HCT116 (cell line): ENCODE measurements at regions not wholly inside any gene's neighbourhood (a gene's known extent, or its start where the extent isn't known, plus 50 kb on each side); places are given as distances from the start of the nearest gene placed in this dataset.

Source experiments
- ATAC-seq: fragments of 200-7000 bp; cut with Tn5 transposase; 2 replicates; pipeline ENCODE4 v1.9.1; 2020; ENCODE audit warnings: mild to moderate bottlenecking, moderate library complexity
- BruUV-seq: library from RNA; stranded (reverse); fragments of 400-500 nt; replicated peaks from 2 replicates; lab custom pipeline; 2021; lab: Mats Ljungman, UMichigan
- CTCF ChIA-PET: fragments of 300-600 bp; sonication (Branson Sonifier 250); formaldehyde crosslinking; loops from one replicate; lab custom pipeline; 2021; ENCODE audit warnings: antibody characterized with exemption; lab: Charles Lee
- POLR2A ChIA-PET: fragments of 300-600, 350-600 bp; sonication (Branson Sonifier 250); formaldehyde crosslinking; loops from one replicate; lab custom pipeline; 2021; ENCODE audit warnings: antibody characterized with exemption; lab: Charles Lee
- RAD21 ChIA-PET, 2 experiments: fragments of 300-600 bp; sonication (Branson Sonifier 250); formaldehyde crosslinking; loops; one replicate each; lab custom pipeline; 2023; ENCODE audit warnings: low total read pairs in 2 of 2; ENCODE audit not compliant: uncharacterized antibody in 2 of 2, unreplicated experiment in 2 of 2, low non-redundant PET in 1 of 2; lab: Charles Lee
- DNase-seq: peaks from one replicate; pipeline ENCODE4 v3.0.0-alpha.2; 2010; ENCODE audit warnings: low read depth, low spot score
- H2AFZ ChIP-seq: fragments of 200-600 bp; shearing (Covaris generic), sonication (generic); 2 replicates; pipeline ENCODE4 v1.6.1; 2017; ENCODE audit warnings: low read depth, mixed run types, mixed read lengths, antibody characterized with exemption, low read length; ENCODE audit not compliant: poor library complexity, severe bottlenecking
- H3K27ac ChIP-seq: 2 replicates; pipeline ENCODE4 v1.5.1; 2012; ENCODE audit warnings: low read depth, low read length
- H3K27me3 ChIP-seq: fragments of 200-600 bp; sonication (generic); 2 replicates; pipeline ENCODE4 v1.6.1; 2016; ENCODE audit warnings: mixed run types, low read length, mixed read lengths; ENCODE audit not compliant: insufficient read depth
- H3K36me3 ChIP-seq, 2 experiments: fragments of 200-500 bp in 1 of 2; fragments of 200-600 bp in 1 of 2; sonication (Bioruptor generic) in 1 of 2; sonication (generic) in 1 of 2; 2 replicates each; pipeline versions ENCODE4 v1.5.1 to v1.6.1; 2014 to 2016; ENCODE audit warnings: low read length in 2 of 2, inconsistent platforms in 1 of 2, mixed read lengths in 1 of 2, mixed run types in 1 of 2; ENCODE audit not compliant: insufficient read depth in 2 of 2, control insufficient read depth in 1 of 2
- H3K4me1 ChIP-seq, 2 experiments: fragments of 200-600 bp in 1 of 2; sonication (generic) in 1 of 2; 2 replicates each; pipeline versions ENCODE4 v1.5.1 to v1.6.1; 2012 to 2017; ENCODE audit warnings: low read length in 2 of 2, inconsistent platforms in 1 of 2, mild to moderate bottlenecking in 1 of 2, mixed read lengths in 1 of 2, mixed run types in 1 of 2, moderate library complexity in 1 of 2; ENCODE audit not compliant: insufficient read depth in 2 of 2, control insufficient read depth in 1 of 2
- H3K4me2 ChIP-seq: fragments of 200-600 bp; sonication (generic); 2 replicates; pipeline ENCODE4 v1.6.1; 2017; ENCODE audit warnings: mixed run types, low read length, mixed read lengths
- H3K4me3 ChIP-seq, 2 experiments: fragments of 200-600 bp in 1 of 2; sonication (generic) in 1 of 2; replicated peaks in 1 of 2; 2 replicates each; pipeline ENCODE4 v1.5.1; 2011 to 2016; ENCODE audit warnings: low read length in 2 of 2, control low read depth in 1 of 2, low read depth in 1 of 2, mild to moderate bottlenecking in 1 of 2, mixed read lengths in 1 of 2, mixed run types in 1 of 2
- H3K79me2 ChIP-seq: fragments of 200-600 bp; sonication (generic); 2 replicates; pipeline ENCODE4 v1.6.1; 2017; ENCODE audit warnings: mild to moderate bottlenecking, mixed run types, low read length, moderate library complexity, mixed read lengths; ENCODE audit not compliant: insufficient read depth
- H3K9ac ChIP-seq: fragments of 200-600 bp; sonication (generic); 2 replicates; pipeline ENCODE4 v1.6.1; 2016; ENCODE audit warnings: low read length, mixed read lengths
- H3K9me2 ChIP-seq: fragments of 200-600 bp; sonication (generic), shearing (Covaris generic); 2 replicates; pipeline ENCODE4 v1.6.1; 2017; ENCODE audit warnings: mixed run types, mild to moderate bottlenecking, moderate library complexity; ENCODE audit not compliant: insufficient read depth
- H3K9me3 ChIP-seq, 2 experiments: fragments of 200-500 bp in 1 of 2; fragments of 200-600 bp in 1 of 2; sonication (Bioruptor generic) in 1 of 2; sonication (generic) in 1 of 2; 2 replicates each; pipeline ENCODE4 v1.6.1; 2014 to 2017; ENCODE audit warnings: low read length in 2 of 2, mixed read lengths in 2 of 2, inconsistent platforms in 1 of 2, low read depth in 1 of 2, mild to moderate bottlenecking in 1 of 2, mixed run types in 1 of 2, moderate library complexity in 1 of 2; ENCODE audit not compliant: control insufficient read depth in 1 of 2, insufficient read depth in 1 of 2
- H4K20me1 ChIP-seq: fragments of 200-600 bp; sonication (generic), shearing (Covaris generic); 2 replicates; pipeline ENCODE4 v1.6.1; 2017; ENCODE audit warnings: mixed run types, mild to moderate bottlenecking, moderate library complexity; ENCODE audit not compliant: insufficient read depth
- CBX3 ChIP-seq: IDR thresholded peaks from 2 replicates; pipeline ENCODE4 v1.6.1; 2012; ENCODE audit warnings: low read depth
- CEBPB ChIP-seq: IDR thresholded peaks from 2 replicates; pipeline ENCODE4 v1.6.1; 2012; ENCODE audit warnings: low read depth
- CTCF ChIP-seq, 3 experiments: fragments of 200-600 bp in 1 of 3; sonication (generic) in 1 of 3; IDR thresholded peaks in 2 of 3; conservative IDR thresholded peaks in 1 of 3; 2 replicates each; pipeline ENCODE4 v1.5.1; 2012 to 2017; ENCODE audit warnings: low read depth in 2 of 3, low read length in 2 of 3, antibody characterized with exemption in 1 of 3, borderline replicate concordance in 1 of 3, control low read depth in 1 of 3, mild to moderate bottlenecking in 1 of 3, mixed read lengths in 1 of 3, mixed run types in 1 of 3, moderate library complexity in 1 of 3; ENCODE audit not compliant: insufficient read depth in 1 of 3
- EGR1 ChIP-seq: IDR thresholded peaks from 2 replicates; pipeline ENCODE4 v1.6.1; 2012; ENCODE audit warnings: low read depth
- ELF1 ChIP-seq: IDR thresholded peaks from 2 replicates; pipeline ENCODE4 v1.6.1; 2012; ENCODE audit warnings: low read depth, borderline replicate concordance
- EZH2 ChIP-seq: fragments of 200-600 bp; sonication (generic); IDR thresholded peaks from 2 replicates; pipeline ENCODE4 v1.6.1; 2017; ENCODE audit warnings: antibody characterized with exemption, mixed run types
- EZH2phosphoT487 ChIP-seq: fragments of 200-600 bp; IDR thresholded peaks from 2 replicates; pipeline ENCODE4 v1.6.1; 2018; ENCODE audit warnings: antibody characterized with exemption, borderline replicate concordance
- FOSL1 ChIP-seq: IDR thresholded peaks from 2 replicates; pipeline ENCODE4 v1.6.1; 2012; ENCODE audit warnings: low read depth
- JUND ChIP-seq: IDR thresholded peaks from 2 replicates; pipeline ENCODE4 v1.6.1; 2012
- MAX ChIP-seq: IDR thresholded peaks from 2 replicates; pipeline ENCODE4 v1.6.1; 2012
- POLR2AphosphoS5 ChIP-seq: IDR thresholded peaks from 2 replicates; pipeline ENCODE4 v1.6.1; 2011; ENCODE audit warnings: mild to moderate bottlenecking, low read depth, low read length, moderate library complexity
- SIN3A ChIP-seq: IDR thresholded peaks from 2 replicates; pipeline ENCODE4 v1.6.1; 2012; ENCODE audit warnings: low read depth
- TCF7L2 ChIP-seq: IDR thresholded peaks from 2 replicates; pipeline ENCODE4 v1.7.0; 2011; ENCODE audit warnings: borderline replicate concordance, inconsistent platforms; ENCODE audit not compliant: insufficient read depth, insufficient read length; ENCODE audit errors: extremely low read depth
- ZFX ChIP-seq: fragments of 450-650 bp; IDR thresholded peaks from 2 replicates; pipeline ENCODE4 v1.6.1; 2017
- ZNF274 ChIP-seq: fragments of 200-500 bp; sonication (Bioruptor generic); IDR thresholded peaks from 2 replicates; pipeline ENCODE4 v1.6.1; 2014; ENCODE audit warnings: mild to moderate bottlenecking, low read depth, low read length, inconsistent platforms
- intact Hi-C: fragments of 100-400 bp; cut with micrococcal nuclease; formaldehyde crosslinking; loops from 2 replicates; pipeline ENCODE4 v1.10.0; 2022
- TF ChIP-seq, protein P1 (sequence below): IDR thresholded peaks from 2 replicates; pipeline ENCODE4 v1.6.1; 2012
- TF ChIP-seq, protein P2 (sequence below): IDR thresholded peaks from 2 replicates; pipeline ENCODE4 v1.6.1; 2011; ENCODE audit warnings: mild to moderate bottlenecking, low read length, moderate library complexity; ENCODE audit not compliant: insufficient replicate concordance; ENCODE audit errors: extremely low read depth

DNA sequence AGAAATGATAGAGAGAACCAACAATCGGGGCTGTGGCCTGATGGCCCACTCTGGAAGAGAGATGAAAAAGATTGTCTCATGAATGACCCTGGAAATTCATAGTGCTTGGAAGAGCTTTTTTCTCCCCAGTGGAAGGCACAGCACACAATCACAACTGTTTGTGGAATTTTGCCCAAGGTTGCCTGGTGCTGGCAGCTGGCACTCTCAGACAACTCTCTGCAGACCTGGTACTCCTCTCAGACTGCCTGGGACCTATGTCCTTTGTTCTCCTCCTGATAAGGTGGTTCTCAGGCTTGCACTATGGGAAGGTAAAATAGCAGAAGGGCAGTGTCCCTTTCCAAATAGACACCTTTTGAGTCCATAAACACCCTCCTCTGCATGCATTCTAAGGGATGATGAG lies 144.1 kb upstream of the SEL1L start:
- H3K4me3 ChIP-seq: no peak overlapping the region
- RAD21 ChIA-PET: no interaction called here
- no peaks in the 10 kb centered on the region for H3K79me2 ChIP-seq
- no peaks in the 10 kb centered on the region for H4K20me1 ChIP-seq
- CTCF ChIA-PET: no interaction called here
- no peaks in the 10 kb centered on the region for H3K36me3 ChIP-seq
- TF ChIP-seq ZNF274 (no peak), EZH2phosphoT487 (no peak), SIN3A (no peak), CTCF (IDR thresholded peaks at IDR 0.05 in 2 of 3, conservative IDR thresholded peaks at IDR 0.05 in 1 of 3; ENCODE audit: borderline replicate concordance in 1 of 3, insufficient read depth in 1 of 3, low read depth in 2 of 3, low read length in 2 of 3) (no peak), POLR2AphosphoS5 (no peak), ELF1 (no peak), MAX (no peak)
- TF ChIP-seq, protein P1, sequence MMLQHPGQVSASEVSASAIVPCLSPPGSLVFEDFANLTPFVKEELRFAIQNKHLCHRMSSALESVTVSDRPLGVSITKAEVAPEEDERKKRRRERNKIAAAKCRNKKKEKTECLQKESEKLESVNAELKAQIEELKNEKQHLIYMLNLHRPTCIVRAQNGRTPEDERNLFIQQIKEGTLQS: no peak
- intact Hi-C loops: no loop called here
- POLR2A ChIA-PET: no interaction called here
- no peaks in the 10 kb centered on the region for H3K27me3 ChIP-seq
- H3K9me3 ChIP-seq: no peaks in the 10 kb centered on the region
- H3K27ac ChIP-seq: no peak overlapping the region
- H3K4me2 ChIP-seq: no peak overlapping the region
- DNase-seq (no peak), ATAC-seq (no peak)
- H3K9ac ChIP-seq: no peak overlapping the region
- H3K9me2 ChIP-seq: no peaks in the 10 kb centered on the region
- H3K4me1 ChIP-seq: no peaks in the 10 kb centered on the region
- H2AFZ ChIP-seq: no peak overlapping the region
- no TSS peak for BruUV-seq

- no peaks in the 10 kb centered on the region for H3K27me3 ChIP-seq
- no peaks in the 10 kb centered on the region for H4K20me1 ChIP-seq
- no peak overlapping the region for H2AFZ ChIP-seq
- no peak overlapping the region for H3K4me3 ChIP-seq
- no peaks in the 10 kb centered on the region for H3K79me2 ChIP-seq
- POLR2A ChIA-PET: no interaction called here
- H3K9me3 ChIP-seq: no peaks in the 10 kb centered on the region
- no peak for DNase-seq
- no peak overlapping the region for H3K27ac ChIP-seq
- no peaks in the 10 kb centered on the region for H3K4me1 ChIP-seq
- no peak overlapping the region for H3K9ac ChIP-seq
- ATAC-seq: no peak
- no peak overlapping the region for H3K4me2 ChIP-seq
- no peaks in the 10 kb centered on the region for H3K36me3 ChIP-seq
- intact Hi-C loops: no loop called here
- no TSS peak for BruUV-seq
- CTCF ChIA-PET: no interaction called here
- RAD21 ChIA-PET: no interaction called here
- H3K9me2 ChIP-seq: no peaks in the 10 kb centered on the region
- TF ChIP-seq CBX3: no peak
- no peak for TF ChIP-seq TCF7L2
- TF ChIP-seq ELF1: no peak
- TF ChIP-seq FOSL1: no peak
- TF ChIP-seq SIN3A: no peak
- no peak for TF ChIP-seq EGR1
- TF ChIP-seq MAX: no peak
- TF ChIP-seq ZNF274: no peak
- TF ChIP-seq JUND: no peak
- TF ChIP-seq, protein P1: no peak
- no peak for TF ChIP-seq POLR2AphosphoS5
- TF ChIP-seq CEBPB: no peak
- TF ChIP-seq, protein P2, sequence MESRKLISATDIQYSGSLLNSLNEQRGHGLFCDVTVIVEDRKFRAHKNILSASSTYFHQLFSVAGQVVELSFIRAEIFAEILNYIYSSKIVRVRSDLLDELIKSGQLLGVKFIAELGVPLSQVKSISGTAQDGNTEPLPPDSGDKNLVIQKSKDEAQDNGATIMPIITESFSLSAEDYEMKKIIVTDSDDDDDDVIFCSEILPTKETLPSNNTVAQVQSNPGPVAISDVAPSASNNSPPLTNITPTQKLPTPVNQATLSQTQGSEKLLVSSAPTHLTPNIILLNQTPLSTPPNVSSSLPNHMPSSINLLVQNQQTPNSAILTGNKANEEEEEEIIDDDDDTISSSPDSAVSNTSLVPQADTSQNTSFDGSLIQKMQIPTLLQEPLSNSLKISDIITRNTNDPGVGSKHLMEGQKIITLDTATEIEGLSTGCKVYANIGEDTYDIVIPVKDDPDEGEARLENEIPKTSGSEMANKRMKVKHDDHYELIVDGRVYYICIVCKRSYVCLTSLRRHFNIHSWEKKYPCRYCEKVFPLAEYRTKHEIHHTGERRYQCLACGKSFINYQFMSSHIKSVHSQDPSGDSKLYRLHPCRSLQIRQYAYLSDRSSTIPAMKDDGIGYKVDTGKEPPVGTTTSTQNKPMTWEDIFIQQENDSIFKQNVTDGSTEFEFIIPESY: no peak
- no peak for TF ChIP-seq ZFX
- no peak for TF ChIP-seq EZH2
Measured at GRCh38 chr14:81679226-81679625, 145.6 kb upstream of the SEL1L start.
